GM21367 (cell line): ENCODE measurements at regions not wholly inside any gene's neighbourhood (a gene's known extent, or its start where the extent isn't known, plus 50 kb on each side); places are given as distances from the start of the nearest gene placed in this dataset.

ENCODE experiments used
- ATAC-seq: cut with Tn5 transposase; IDR thresholded peaks from one replicate; pipeline ENCODE4 v1.9.1; 2021; ENCODE audit not compliant: unreplicated experiment

DNA sequence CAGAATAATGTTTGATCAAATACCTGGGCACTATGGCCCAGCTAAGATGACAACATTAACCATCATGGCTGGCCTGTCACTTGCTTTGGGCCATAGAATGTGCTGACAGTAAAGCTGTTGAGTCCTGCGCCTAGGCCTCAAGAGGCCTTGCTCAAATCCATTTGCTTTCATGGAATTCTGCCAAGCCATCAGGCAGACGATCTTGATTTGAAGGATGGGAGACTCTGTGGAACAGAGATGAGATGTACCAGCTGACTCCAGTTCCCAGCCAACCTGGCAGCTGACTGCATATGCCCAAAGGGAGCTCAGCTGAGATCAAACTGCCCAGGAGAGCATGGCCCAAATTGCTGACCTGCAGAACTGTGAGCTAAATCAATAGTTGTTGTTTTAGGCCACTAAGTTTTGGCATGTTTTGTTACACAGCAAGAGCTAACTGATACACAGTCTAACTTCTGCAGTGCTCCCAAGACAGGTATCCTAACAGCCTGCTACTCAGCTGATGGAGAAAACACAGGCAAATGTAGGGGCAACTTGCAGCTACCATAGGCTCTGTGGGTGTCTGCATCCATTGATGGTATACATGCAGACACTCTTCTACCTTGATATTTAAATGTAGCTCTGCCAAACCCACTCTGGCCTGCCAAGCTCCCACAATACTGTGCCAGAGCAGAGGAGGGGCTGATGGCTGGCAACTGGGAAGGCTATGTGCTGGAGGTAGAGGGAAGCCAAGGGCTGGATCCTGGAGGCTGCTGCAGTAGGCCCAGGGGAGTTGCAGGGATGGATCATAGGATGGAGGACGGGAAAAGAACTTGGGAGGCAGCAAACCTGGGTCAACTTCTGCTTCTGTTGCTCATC, 55.2 kb upstream of the RNF24 start:
- ATAC-seq: no peak

DNA sequence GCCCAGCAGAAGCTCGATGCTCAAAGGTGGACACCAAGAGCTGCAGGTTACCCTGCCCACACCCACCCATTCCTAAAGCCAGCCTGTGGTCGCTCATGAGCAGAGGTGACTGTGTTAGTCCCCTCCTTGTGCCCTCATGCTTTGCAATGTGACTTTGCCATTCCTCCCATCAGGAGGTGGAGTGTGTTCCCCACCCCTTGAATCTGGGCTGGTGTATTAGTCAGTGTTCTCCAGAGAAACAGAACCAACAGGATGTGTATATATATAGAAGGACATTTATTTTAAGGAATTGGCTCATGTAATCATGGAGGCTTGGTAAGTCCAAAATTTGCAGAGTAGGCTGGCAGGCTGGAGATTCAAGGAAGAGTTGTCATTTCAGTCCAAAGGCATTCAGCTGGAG, 54.4 kb upstream of the RNF24 start:
- no peak for ATAC-seq

DNA sequence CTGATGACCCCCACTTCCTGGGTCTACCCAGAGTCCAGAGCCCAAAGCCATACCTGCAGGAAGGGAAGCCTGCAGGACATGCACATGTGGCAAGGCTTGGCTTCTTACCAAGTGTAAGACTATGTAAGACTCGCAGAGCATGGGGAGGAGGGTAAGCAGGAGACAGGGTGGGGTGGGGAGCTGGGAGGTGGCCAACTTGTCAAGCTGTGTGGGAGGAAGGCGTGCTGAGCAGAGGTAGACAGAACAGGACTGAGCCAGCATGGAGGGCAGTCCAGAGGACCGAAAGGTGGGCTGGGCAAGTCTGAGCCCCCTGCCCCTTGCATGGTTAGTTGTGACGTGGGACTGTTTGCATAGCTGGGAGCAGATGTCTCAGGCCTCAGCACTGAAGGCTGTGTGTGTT, 53.4 kb upstream of the RNF24 start:
- ATAC-seq: no peak

DNA sequence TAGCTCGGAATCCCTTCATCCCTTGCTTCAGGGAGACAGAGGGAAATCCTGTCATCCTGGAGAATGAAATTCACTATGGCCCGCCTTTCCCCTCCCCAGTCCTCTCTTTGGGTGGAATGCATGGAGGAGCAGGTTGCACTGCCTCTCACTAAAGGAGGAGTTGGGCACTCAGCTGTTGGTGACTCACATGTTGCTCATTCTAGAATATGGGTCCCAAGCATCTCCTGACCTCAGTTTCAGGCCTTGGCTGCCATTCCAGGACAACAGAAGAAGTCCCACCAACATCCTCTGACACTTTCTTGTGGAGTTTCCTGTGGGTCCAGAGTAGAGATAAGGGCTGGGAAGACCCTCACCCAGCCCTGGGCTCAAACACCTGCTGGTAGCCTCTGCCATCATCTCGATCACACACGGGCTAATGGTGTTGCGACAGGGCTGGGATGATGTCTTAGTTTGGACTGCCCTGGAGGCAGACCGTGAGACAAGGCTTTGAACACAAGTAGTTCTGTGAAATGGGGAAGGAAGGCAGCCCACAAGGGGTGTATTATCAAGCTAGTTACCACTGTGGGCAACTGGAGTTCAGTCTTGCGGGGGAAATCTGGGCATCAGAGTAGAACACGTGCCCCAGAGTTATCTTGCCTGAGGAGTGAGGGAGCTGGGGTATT, 52.4 kb upstream of the RNF24 start:
- ATAC-seq: no peak

DNA sequence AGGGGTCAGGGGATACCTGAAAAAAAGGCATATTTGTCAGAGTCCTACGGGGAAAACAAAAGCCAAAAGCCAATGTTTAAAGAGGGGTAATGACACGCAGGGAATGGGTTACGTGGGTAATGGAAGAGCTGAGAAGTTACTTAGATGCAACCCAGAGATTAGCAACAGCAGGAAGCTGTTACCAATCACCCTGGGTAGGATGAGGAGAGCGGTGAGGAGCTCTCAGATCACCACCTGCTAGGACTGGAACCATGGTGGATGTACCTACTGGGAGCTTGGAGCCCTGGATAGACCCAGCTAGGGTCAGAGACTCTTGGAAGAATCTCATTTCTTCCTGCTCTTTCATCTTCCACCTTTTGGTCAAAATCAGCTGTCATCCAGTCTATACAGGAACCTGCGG, 51.2 kb upstream of the RNF24 start:
- no peak for ATAC-seq

DNA sequence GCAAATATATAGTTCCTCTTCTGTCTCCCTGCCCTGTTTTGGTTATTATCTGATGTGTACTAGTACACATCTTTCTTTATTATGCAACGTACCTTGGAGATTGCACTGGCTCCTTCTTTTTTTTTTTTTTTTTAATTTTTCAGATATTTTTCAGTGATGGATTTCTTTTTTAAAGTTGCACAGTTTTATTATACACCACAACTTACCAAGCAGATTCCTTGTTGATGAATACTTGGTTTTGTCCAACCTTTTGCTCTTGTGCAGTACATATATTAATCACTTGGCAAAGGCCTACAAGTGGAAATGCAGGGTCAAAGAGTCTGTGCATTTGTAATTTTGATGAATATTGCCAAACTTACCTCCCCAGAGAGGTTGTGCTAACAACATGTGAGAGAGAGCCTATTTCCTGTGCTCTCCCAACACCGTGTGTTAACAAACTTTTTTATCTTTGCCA, 50.1 kb upstream of the RNF24 start:
- no peak for ATAC-seq
